Retina (tissue), 1 donor: ENCODE measurements at regions not wholly inside any gene's neighbourhood (a gene's known extent, or its start where the extent isn't known, plus 50 kb on each side); places are given as distances from the start of the nearest gene placed in this dataset.

Source experiments
- DNase-seq: peaks from one replicate; pipeline ENCODE4 v3.0.0-alpha.2; 2016

DNA sequence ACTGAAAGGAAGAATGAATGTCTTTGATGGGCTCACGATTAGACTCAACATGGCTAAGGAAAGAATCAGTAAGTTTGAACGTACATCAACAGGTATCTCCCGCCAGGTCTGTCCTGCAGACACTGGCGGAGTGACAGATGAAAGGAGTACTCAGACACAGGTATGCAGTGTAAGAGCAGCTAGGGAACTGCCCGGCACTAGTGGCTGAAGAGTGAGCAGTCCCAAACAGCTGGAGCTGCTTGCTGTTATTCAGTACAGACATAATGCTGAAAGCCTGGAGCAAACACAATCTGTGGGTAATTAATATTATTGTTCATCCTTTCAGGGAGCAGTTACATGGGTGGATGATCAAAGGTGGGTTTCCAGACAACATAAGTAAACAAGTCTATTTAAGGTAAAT is 835.5 kb downstream of the TLE4 start:
- DNase-seq, result no peak

DNA sequence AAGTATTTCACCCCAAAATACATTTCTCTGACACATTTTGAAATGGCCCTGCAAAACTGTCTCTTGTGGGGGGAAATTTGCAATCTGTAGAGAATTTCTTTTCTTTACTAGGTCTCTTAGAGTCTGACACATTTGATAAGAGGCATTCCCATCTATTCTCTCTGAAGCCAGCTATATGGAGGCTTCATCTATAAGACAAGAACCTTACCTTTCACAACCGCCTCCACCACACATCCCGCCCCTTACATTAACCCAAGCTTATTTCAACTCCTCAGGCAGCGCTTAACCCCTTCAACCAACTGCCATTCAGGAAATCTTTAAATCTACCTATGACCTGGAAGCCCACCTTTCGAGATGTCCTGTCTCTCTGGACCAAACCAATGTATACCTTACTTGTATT is 829.5 kb downstream of the TLE4 start:
- no peak for DNase-seq

DNA sequence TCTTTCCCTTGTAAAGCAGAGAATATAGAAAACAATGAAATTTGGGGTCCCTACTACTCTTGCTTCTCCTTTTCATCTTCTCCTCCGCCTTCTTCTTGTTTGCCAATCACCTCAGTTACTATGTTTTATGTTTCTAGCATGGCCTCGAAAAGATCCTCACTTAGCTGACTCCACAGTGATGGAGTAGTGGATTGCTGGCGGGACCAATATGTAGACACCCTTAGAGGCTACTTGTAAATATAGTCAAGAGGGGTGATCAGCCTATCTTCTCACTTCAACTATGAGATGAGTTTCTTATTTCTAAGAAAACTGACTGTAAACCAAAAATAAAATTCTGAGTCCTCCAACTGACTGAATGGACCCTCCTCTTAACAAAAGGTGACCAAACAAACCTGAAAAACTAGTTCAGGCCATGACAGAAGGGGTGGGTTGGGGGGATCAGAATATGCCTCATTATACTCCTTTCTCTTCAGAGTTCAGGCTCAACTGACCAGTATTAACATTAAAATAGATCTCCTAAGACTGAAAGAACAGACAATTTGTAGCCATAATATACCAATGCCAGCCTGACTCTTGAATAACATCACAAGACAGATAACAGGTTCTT is 829.0 kb downstream of the TLE4 start:
- DNase-seq, result no peak

DNA sequence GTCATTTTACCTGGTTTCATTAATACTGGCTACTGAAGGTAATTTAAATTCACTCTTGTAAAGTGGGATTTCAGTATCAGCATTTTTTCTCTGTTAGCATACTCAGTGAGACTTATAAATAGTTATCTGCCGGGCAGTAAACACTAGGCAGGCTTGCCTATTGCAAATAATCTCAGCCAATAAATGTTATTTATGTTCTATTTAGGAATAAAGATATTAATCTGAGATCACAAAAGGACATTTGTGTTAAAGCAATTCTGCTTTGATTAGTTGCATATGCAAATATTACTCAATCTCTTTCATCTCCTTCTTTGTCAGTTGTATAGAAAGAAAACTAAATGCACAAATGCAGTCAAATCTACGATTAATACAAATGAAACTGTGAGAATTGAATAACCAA is 827.8 kb downstream of the TLE4 start:
- DNase-seq, result no peak

DNA sequence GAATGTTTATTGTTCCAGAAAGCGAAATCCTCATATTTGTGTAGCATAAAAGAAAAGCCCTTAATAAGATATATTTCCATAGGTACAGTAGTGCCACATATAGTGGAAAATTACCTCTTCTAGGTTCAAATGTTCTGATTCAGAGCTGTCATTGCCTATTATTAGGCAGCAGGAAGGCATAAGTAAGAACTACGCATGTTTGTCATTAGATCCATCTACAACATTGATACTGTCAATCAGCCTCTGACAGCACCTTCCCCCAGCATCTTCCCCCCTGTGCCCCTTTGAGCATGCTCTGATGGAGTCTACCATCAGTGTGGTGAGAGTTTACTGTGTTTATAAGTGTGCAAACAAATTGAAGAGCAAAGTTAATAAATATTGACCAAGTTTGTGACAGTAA is 816.1 kb downstream of the TLE4 start:
- DNase-seq, result no peak

DNA sequence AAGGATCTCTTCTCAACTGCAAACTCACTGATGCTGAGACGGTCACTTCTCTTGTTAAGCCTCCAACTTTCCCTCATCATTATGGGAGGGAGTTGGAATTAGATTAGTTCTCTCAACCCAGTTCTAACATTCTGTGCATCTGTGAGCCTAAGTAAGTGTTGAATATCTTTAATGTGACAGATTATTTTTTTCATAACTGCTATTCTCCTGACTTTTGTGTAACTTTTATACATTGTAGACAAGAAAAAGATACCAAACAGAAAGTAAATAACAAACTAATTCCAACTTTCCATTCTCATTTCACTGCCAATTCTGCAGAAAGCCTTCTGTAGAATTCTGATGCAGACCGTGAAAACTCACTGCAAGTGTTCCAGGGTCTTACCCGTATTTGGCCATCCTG is 813.5 kb downstream of the TLE4 start:
- DNase-seq, result no peak

DNA sequence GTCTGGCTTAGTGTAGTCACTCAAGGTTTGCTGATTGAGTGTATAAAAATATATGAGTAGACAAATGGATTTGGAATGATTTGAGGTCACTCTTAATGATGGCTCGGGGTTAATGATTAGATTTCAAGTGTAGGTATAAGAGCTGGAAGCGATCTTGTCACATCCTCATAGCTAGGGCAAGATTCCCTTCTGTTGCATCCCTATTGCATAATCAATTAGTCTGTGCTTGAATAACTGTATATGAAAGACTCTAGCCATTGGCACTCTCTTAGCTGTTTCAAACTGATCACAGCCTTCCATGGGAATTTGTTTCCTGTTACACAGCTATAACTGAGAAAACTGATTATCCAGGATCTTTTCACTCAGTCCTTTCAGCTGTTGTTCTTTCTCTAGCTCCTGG is 811.6 kb downstream of the TLE4 start:
- no peak for DNase-seq

DNA sequence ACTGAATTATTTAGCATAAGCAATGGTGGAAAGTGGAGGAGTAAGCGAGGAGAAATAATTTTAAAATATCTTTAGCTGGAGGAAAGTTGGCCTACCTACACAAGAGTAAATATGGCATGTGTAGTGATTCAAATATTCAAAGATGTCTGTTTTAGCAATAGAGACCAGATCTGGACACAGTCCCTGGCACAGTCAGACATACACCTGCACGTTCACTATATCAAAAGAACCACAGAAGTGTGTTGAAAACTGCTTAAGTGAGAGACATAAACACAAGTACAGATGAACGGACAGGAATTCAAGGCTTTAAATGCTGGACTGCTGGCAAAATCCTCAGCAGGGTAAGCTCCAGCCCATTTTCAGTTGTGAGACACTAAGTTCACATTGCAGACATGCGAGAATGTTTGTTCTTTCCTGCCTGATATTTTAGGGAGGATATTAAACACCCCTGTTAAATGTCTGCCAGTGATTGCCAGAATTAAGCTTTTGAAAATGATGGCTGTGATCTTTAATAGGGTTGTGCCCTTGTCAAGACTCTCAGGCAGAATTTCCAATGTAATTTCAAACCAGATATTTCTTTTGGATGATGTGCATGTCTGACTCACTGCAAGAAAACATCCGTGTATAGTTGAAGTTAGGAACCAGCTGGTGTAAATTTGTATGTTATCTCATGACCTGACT is 810.6 kb downstream of the TLE4 start:
- no peak for DNase-seq

DNA sequence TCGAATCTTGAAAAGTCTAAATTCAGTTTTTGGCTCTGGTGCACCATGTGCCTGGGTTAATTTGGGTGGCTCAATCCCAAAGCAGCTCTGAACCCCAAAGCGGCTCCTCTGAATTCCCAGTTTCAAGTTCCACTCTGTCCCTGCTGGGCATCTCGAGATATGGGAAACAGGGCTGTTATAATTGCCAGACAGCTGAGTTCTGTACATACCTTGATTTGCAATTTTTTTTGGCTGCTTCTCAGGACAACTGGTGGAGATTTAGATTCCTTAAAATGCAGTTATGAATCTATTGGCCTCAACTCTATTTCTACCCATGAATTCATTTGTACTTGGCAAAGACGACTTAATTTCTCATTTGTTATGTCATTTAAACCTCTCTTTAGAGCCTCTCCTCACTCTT is 808.5 kb downstream of the TLE4 start:
- no peak for DNase-seq

DNA sequence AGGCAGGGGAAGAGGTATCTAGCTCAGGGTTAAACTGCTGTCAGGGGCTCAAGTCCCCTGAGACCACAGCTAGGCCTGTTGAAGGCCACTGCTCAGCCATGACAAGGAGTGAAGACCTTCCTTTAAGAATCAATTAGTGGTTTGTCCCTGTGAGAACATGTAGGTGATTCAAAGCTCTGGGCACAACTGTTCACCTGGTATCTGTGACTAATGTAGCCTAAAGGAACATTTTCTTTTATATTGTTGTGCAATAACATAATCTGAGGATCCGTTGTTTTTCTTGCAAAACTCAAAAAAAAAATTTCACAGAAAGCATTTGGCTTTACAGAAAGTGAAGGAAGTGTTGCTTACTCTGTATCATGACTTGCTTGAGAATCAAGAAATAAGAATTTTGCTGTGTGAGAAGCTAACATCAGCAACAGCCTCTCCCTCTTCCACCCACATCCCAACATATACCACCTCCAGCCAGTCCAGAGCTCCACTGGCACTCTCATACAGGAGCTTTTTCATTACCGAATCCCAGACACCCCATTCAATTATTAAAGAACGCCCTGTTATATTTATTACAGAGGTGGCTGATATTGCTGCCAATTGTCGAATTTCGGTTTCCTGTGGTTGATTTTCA is 807.0 kb downstream of the TLE4 start:
- no peak for DNase-seq

DNA sequence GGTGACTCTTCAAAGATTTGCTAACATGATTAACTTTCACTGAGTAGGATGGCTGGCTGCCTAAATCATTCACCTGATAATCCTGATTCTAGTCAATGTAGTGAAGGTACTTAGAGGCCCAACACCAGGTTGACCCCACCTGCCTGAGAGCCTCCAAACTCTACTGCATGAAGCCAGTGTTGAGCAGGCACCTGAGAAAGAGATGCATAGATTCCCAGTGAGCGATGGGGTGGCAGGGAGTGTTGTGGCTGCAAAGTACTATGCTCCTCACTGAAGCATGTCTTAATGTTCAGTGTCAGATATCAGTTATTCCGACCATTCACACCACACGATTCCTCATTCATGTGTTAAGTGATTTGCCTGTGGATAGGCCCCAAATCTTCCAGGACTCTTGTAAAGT is 804.4 kb downstream of the TLE4 start:
- DNase-seq, result peak; percentile 21

DNA sequence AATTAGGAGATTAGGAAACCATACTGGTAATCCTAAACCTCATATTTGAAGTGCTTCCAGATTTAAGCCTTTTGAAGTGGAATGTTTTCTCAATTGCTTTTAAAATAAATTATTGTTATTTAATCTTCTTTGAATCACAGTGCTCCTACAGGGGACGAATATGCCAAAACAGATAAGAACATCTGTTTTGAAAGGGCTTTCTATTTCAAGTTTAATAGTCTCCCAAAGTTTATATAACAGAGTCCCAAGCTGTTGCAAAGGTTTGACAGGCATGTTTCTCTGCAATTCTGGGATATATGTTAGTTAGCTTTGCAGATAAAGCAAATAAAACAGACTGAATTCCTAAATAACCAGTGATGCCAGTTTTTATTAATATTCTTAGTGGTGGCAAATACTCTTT is 803.7 kb downstream of the TLE4 start:
- no peak for DNase-seq

DNA sequence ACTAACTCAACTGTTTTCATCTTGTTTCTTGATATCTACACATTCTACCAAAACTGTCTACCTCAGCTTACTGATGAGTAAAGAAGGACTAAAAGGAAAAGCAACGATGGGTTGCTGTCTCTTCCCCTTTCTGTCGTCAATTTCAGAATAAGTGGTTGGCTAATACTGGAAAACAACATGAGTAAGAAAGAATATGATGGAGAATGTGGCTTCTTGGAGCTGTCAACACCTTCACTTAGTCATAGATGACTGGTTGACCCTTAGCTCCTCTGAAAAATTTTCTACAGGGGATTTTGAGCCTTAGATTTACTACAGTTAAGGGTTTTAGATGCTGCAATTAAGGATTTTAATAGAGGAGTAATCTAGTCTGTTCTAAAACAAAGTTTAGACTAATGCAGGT is 797.9 kb downstream of the TLE4 start:
- no peak for DNase-seq

DNA sequence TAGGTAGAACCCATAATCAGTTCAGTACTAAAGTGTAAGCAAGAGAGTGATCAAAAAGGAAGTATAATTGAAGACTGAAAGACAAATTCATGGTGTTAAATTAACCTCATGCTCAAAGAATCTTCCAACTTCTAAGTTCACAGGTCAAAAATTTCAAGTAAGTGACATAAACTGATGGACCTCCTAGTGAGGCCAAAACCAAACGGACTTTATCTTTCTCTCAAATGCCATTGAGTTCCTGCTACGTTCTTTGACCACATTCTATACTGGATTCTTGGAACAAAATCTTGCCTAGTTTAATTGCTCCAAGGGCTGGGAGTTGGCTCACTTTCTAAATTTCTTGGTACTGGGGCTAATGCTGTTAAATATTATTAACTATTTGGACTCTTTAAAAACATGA is 794.9 kb downstream of the TLE4 start:
- no peak for DNase-seq

DNA sequence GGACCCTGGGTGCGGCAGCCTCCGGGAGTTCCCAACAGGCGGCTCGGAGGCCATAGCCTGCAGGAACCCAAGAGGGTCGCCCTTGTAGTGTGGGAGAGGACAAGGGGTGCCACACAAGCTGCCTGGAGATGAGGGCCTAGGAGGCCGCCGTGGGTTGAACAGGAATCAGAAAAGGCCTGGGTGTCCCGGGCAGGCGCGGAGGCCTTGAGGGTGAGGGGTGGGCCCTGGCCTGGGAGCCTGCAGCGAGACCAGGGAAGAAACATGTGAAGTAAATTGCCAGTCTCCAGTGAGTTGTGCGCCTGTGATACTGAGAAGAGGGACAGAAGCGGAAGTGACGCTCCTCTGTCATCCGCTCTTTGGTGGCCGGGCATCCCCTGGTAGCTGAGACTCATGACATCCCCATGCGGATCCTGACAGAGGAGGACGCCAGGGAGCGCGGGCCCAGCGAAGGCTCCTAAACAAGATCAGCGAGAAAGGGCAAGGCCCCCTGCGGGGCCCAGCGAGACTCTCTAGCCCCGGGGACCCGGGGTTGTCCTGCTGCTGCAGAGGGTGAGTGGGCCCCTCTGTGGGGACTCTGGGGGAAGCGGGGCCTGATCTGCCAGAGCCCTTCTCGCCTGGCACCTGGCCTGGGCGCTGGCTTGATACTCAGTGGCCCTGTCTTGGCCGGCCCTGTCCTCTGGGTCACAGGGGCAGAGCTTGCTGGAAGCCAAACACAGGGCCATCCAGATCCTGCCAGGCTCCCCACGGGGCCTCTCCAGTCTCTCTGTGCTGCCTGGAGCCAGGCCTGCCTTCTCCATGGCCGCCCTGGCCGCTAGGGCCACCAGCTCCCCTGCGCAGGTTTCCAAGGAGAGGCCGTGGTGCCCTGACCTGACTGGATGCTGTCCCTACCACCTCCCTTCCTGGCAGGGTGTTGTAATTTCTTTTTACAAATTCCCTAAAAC is 788.4 kb downstream of the TLE4 start:
- DNase-seq, result no peak

DNA sequence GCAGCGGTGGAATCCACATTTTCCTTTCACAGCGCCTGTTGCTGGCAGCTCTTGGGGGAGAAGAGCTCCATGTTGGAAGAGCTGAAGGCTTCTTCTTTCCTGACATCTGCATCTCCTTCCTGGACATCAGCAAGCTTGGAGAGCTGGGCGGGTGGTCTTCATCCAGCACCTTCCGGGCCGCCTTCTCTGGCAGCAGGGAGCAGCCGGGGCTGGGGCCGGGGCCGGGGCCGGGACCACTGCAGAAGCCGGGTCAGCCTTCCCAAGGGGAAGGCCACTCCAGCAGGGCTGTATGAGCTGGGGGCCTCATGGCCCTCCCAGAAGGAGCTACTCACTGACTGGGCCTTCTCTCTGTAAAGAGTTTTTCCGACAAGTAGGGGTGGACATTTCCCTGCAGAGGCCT is 787.5 kb downstream of the TLE4 start:
- DNase-seq, result no peak

DNA sequence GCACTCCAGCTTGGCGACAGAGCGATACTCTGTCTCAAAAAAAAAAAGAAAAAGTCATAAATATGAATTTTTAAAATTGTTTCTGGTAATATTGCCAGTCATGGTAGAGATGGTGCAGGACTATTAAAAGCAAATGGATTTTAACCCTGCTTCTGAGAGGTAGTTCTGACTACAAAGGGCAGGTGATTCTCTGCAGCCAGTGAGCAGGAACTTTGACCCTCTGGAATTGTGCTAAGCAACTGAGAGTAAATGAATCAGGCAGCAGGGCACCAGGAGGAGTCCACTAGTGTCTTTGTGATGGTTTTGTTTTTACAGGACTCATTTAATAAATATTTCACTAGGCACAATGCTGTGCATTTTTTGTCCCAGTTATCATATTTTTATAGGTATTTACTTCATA is 781.2 kb downstream of the TLE4 start:
- no peak for DNase-seq

DNA sequence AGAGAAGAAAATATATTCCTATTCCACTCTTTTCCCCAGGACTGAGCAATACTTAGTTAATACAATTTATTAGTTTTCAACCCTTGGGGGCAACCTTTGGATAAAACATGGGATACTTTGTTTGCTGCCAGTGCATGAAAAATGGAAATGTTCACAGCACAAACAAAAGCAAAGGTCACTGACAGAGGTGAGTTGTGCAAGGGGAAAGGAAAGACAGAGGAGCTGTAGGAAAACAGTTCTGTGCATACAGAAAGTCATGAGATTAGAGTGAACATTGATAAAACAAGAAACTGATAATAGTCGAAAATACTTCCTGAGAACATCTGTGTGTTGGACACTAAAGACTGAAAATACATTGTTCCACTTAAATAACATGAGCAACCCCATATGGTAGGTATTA is 779.8 kb downstream of the TLE4 start:
- no peak for DNase-seq

DNA sequence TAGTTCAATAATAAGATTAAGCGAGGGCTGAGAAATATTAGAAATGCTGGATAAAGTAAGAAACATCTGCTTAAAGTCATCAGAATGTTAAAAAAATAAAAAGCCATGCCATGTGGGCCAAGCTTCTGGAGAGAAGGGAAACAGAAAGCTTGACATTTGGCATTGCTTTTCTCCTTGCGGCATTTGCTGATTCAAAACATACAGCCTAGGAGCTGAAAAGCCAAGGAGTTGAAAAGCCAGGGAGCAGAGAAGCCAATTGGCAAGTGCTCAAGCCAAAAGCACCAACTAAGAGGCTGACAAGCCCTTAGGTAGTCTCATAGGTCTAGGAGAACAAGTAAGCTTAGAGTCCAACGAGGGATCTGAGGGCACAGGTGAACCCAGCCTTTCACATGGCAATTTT is 754.3 kb downstream of the TLE4 start:
- no peak for DNase-seq

DNA sequence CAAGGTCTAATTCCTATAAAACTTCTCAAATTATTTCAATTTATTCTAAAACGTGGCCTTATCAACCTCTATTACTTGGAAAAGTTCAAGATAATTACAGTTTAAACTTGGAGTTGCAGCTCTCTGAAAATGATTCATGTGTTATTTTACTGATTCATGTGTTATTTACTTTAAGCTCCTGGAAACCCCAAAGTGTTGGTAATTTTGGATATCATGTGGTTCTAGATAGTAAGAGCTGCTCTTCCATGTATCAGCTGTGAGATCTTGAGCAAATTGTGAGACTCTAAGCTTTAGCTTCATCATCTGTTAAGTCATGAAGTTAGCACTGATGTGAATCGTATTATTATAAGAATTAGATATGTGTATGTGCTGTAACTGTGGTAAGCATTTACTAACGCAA is 749.2 kb downstream of the TLE4 start:
- no peak for DNase-seq

DNA sequence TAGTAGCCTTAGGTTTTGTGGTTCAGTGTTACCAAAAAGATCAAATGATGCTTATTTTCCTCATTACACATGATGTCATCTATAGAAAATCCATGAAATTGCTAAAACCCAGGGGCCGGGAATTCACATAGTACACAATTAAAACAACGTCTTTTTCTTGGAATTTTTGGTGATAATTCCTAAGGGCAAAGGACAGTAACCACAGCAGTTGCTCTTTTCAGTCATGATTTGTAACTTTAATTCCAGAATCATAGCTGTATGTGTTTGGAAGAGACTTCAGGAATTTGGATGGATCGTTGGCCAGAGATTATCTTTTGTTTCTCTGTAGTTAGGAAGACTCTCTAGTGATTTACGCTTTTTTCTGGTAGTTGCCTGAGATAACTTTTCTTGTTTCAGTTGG is 748.7 kb downstream of the TLE4 start:
- DNase-seq, result no peak

DNA sequence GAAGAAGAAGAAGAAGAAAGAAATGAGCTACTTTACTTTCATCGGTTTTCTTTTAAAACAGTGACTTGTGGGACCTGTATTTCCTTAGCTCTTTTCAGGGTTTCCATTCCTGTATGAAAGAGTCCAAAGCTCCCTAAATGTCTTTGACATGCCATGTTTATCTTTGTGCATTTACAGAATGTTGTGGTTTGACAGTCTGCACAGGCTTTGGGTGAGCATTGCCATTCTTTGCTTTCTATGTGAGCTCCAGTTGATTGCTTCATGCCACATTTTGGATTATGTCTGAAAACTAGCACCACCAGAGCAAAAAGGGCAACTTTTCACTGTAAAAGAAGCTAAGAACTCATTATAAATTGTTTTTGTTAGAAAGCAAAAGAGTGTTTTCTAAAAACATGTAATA is 733.4 kb downstream of the TLE4 start:
- no peak for DNase-seq

DNA sequence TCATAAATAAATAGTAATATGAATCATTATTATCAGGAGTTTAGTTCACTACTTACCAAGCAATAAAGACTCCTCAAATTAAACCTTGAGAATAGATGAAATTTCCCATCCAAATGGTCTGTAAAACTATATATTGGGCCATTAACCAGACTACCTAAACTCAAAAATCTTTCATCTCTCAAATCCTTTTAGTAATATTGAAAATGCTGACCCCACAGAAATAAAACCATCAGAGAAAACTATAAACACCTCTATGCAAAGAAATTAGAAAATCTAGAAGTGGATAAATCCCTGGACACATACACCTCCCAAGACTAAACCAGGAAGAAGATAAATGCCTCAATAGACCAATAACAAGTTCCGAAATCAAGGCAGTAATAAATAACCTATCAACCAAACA is 723.2 kb downstream of the TLE4 start:
- no peak for DNase-seq

DNA sequence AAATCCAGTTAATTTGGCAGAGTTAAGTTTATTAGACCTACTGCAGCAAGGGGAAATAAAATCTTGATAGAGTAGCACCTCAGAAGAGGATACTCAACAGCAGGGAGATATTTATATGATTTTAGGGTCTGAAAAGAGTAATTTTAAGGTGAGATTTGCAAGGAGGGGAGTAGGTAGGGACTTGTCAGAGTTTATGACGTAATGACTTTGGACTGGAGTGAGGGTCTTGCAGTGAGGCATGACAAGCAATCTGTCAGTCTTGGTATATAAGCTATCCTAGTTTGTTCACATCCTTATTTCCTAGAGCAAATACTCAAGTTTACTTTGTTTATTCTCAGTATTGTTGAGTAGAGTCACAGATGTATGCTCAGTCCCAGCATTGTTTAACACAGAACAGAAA is 722.6 kb downstream of the TLE4 start:
- no peak for DNase-seq
